SH-SY5Y (cell line): ENCODE measurements at regions not wholly inside any gene's neighbourhood (a gene's known extent, or its start where the extent isn't known, plus 50 kb on each side); places are given as distances from the start of the nearest gene placed in this dataset.

ENCODE experiments used
- GATA2 ChIP-seq: IDR thresholded peaks from 2 replicates; pipeline ENCODE4 v1.6.1; 2011; ENCODE audit warnings: mild to moderate bottlenecking, low read depth, low read length
- GATA3 ChIP-seq: IDR thresholded peaks from 2 replicates; pipeline ENCODE4 v1.6.1; 2011; ENCODE audit warnings: low read depth, mild to moderate bottlenecking, low read length, moderate library complexity

- TF ChIP-seq GATA3 (no peak), GATA2 (no peak)
Measured at GRCh38 chr18:10122988-10123950, 209.5 kb downstream of the VAPA start.
